Right lobe of liver (tissue), 4 donors: ENCODE measurements at regions not wholly inside any gene's neighbourhood (a gene's known extent, or its start where the extent isn't known, plus 50 kb on each side); places are given as distances from the start of the nearest gene placed in this dataset.

Source experiments
- POLR2A ChIP-seq: fragments of 450-650 bp; IDR thresholded peaks from one replicate; pipeline ENCODE4 v1.6.1; 2017; ENCODE audit warnings: antibody characterized with exemption, mild to moderate bottlenecking
- TF ChIP-seq, protein P1 (sequence below), 4 donors: fragments of 200-600 bp in 3 of 4; fragments of 450-650 bp in 1 of 4; IDR thresholded peaks; one replicate each; pipeline versions ENCODE4 v1.5.1 to v1.8.0; 2016 to 2022; ENCODE audit warnings: antibody characterized with exemption in 4 of 4, mild to moderate bottlenecking in 2 of 4
- donor health status: DM: no; HTN: no; CAD: no.
- donor health status: DM: no; HTN: no; CAD: no.
- donor health status: DM: no; HTN: yes; CAD: no.

DNA sequence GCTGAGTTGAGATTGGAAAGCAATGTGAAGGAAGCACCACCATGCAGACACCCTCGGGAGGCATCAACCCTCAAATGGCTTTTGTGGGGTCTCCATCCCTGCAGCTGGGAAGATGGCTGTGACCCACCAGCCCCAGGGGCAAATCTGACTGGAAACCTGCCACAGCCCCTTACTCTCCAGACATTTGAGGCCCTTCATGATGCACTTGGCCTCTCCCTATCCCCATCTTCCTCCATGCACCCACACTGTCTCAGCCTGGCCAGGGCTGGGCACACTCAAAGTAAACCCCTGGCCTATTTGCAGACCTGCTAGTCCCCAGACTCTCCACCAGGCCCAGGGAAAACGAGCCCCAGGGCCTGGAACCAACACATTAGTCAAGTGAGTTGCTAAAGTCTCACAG is 205.2 kb downstream of the MATN1 start:
- TF ChIP-seq, protein P1, sequence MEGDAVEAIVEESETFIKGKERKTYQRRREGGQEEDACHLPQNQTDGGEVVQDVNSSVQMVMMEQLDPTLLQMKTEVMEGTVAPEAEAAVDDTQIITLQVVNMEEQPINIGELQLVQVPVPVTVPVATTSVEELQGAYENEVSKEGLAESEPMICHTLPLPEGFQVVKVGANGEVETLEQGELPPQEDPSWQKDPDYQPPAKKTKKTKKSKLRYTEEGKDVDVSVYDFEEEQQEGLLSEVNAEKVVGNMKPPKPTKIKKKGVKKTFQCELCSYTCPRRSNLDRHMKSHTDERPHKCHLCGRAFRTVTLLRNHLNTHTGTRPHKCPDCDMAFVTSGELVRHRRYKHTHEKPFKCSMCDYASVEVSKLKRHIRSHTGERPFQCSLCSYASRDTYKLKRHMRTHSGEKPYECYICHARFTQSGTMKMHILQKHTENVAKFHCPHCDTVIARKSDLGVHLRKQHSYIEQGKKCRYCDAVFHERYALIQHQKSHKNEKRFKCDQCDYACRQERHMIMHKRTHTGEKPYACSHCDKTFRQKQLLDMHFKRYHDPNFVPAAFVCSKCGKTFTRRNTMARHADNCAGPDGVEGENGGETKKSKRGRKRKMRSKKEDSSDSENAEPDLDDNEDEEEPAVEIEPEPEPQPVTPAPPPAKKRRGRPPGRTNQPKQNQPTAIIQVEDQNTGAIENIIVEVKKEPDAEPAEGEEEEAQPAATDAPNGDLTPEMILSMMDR (IDR thresholded peaks at IDR 0.05): no peak
- no peak for TF ChIP-seq POLR2A
